SKM-1 (cell line): ENCODE measurements at regions not wholly inside any gene's neighbourhood (a gene's known extent, or its start where the extent isn't known, plus 50 kb on each side); places are given as distances from the start of the nearest gene placed in this dataset.

Source experiments
- DNase-seq: peaks from one replicate; lab custom pipeline; 2025; ENCODE audit not compliant: unreplicated experiment; lab: John Stamatoyannopoulos, UW

GRCh38 chr17:77376795-77377709 lies 236.3 kb downstream of the SEC14L1 start:
- no peak for DNase-seq

GRCh38 chr17:77377710-77378235 lies 237.0 kb downstream of the SEC14L1 start:
- no peak for DNase-seq

DNA sequence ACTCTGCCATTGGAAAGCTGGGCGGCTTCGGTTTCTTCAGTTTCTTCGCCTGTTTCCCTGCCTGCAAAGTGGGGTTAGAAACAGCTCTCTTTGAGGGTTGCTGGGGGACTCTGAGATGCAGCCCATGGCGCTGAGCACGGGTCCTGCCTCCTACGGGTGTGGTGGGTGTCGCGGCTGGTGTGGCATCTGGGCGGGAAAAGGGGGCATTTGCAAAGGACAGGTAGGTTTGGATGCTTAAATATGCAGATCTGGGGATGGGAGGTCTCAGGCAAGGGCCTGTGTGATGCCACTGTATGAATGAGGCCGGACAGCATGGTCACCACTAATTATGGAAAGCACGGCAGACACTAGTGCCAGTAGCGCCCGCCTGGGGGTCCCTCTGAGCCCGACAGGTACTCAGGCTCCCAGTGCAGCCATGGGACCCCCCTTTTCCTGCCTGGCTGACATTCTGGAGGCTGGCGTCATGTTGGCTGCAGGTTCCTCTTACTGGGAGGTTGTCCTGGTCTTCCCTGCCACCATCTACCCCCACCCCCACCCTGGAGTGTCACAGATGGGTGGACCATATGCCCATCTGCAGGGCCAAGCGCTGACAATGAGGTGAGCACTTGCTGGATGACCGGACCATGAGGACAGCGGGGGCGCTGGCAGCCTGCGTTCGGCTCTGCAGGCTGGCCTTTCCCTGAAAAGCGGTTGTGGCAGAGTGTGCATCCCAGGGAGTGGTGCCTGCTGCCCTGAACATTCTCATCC lies 237.7 kb downstream of the SEC14L1 start:
- no peak for DNase-seq

DNA sequence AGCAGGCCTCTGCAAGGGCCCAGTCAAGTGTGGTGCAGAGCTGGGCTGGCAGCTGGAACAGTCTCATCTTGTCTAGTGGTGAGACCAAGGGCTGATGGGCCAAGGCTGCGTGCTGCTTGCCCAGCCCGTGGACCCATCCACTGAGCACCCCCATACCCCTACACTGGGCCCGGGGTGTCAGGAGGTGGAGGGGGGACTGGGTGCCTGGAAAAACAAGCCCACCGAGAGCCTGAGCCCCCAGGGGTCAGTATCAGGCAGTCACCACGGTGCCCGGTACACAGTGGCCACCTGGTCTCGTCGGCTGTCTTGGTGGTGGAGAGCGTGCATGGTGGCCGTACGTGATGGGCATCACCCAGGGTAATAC lies 238.3 kb downstream of the SEC14L1 start:
- DNase-seq: no peak

GRCh38 chr17:77379832-77380231 lies 239.1 kb downstream of the SEC14L1 start:
- DNase-seq: no peak

DNA sequence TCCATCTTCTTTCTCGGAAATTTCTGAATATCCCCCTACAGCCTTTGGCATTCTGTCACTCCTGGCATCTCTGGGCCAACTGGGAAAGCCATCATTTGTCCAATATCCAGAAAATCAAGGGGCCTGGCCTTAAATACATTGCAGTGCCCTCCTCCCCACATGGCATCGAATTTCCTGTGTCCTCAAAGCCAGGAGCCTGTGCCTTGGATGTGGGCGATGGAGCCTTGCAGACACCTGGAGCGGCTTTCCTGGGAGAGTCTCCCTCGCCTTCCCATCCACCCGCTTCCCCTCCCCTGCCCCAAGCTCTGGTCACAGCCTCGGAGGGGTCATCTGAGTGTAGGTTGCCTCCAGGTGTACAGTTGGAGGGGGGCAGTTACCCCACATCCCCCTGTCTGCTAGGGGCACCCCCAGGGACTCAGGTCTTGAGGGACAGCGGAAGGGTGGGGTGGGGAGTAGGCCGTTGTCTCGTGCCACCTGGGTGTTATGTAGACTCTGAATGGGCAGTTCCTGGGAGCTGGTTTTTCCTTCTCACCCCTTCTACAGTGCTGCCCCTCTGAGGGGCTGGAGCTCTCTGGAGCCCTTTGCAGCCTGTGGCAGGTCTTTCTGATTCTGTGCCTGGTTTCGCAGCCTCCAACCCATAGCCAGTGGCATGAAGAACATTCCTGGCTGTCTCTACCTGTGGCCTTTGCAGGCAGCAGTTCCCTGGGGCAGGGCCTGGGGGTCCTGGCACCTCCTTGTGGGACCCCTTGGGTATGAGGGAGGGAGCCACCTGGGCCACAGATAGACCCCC lies 239.8 kb downstream of the SEC14L1 start:
- DNase-seq: no peak

DNA sequence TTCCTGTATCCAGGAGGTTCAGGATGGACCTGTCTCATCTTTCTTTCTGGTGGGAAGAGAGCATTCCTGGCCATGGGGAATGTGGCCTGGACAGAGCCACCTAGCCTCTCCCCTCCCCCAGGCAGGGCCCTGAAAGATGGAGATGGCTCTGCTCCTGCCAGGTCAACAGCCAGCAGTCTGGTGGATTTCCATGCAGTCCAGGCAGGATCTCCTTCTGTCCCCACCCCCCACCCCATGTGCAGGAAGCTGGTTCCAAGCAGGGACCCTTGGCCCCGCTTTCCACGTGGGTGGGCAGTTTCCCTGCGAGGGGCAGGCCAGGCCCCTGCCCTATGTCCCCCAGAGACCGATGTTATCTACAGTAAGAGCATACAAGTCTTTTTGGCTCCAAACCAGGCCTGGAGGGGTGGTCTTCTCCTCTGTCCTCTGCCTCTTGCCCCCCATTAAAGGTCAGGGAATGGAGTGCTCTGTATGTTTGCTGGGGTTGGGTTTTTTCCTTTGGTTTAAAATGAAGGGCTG lies 240.5 kb downstream of the SEC14L1 start:
- no peak for DNase-seq

- DNase-seq: no peak
These were observed 241.0 kb downstream of the SEC14L1 start for GRCh38 chr17:77381731-77382130.

DNA sequence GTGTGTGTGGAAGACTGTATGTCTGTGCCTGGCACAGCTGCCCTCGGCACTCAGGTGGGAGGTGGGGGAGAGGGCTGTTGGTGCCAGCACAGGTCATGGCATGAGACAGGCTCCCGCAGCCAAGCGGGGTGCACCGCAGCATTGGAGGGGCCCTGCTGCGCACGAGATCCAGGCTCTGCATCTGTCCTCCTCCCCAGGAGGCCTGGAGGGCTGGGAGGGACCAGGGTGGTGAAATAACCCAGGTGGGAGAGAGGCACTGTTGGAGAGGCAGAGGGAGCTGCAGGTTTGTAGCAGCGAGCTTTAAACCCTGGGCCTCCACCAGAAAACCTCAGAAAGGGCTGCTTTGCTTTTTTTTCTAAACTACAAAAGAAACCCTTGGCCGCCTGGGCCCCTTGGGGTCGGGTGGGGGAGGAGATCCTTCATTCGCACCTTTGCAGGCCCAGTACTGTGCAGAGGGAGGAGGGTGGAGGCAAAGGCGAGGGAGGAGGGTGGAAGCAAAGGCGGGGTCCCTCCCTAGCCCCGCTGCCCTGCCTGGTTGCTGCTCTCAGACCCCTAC lies 241.7 kb downstream of the SEC14L1 start:
- DNase-seq: no peak

DNA sequence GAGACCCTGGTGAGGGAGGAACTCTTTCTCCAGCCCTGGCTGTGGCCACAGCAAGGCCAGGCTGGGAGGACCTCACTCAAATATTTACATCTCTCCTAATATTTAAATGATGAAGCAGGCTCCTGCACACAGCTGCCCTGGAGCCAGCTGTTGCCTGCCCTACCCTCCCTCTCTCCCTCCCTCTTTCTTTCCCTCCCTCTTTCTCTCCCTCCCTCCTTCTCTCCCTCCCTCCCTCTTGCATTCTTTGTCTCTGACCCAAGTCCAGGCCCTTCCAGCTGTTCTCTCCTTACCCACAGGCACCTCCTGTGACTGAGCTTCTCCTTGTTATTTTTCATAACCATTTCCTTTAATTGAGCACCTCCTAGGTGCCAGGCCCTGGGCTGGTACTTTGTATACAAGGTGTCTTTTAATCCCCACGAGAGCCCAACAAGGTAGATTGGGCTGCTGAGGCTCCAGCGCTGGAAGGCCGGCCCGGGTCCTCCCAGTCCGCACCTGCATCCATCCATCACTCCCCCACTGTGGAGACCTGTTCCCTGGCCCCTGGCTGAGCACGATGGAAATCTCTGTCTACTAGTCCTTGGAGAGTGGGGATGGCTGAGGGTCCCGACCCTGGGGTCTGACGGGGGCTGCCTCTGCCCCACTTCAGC lies 242.3 kb downstream of the SEC14L1 start:
- DNase-seq: no peak

- DNase-seq: no peak
These were observed 243.1 kb downstream of the SEC14L1 start for GRCh38 chr17:77383613-77384608.

DNA sequence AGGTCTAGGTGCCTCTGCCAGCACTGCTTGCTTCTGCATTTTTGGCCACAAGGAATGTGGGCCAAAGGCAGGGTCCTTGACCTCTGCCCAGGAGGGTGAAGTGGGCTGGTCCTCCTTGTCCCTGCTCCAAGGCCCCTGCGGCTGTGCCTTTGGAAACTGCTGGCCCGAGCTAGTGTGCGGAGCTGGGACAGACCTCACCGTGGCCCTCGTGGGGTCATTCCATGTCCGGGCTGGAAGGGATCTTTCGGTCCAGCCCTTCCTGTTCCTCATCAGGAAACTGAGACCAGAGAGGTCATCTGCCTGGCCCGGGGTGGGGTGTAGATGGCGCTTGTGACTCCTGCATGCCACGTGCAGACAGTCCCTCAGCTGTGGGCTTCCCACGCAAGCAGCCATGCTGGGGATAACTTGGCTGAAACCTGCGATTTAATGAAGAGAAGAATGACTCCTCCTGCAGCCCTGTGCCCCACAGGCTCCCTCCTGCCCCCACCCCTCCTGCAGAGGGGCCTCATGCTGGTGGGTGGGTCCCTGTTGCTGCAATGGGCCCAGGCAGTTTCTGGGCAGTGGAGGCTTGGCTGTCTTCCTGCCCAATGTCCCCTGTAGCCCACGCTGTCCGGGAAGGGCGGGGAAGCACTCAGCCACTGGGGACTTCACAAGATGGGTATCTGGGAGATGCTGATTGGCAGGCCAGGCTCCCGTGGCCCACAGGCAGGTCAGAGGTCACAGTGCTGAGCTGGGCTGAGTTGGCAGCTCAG lies 245.2 kb downstream of the SEC14L1 start:
- no peak for DNase-seq

GRCh38 chr17:77386502-77387192 lies 245.9 kb downstream of the SEC14L1 start:
- DNase-seq: no peak

DNA sequence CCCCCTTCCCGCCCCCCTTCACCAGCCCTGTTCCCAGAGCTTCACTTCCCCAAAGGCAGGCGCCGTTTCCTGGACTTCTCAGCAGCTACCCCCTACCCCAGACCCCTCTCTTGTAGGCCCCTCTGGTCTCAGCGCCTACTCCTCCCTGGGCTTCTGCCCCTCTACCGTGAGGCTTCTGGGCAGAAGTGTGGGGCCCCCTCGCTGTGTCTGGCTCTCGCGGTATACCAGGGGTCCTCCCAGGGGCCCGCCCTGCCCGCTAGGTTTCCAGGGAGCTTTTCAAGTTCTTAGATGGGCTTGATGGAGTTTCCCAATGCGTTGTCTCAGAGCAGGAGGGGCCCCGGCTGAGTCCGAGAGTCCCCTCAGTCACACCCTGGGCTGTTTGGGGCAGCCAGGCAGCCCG lies 247.1 kb downstream of the SEC14L1 start:
- no peak for DNase-seq

- no peak for DNase-seq
These were observed 247.9 kb downstream of the SEC14L1 start for GRCh38 chr17:77388384-77389306.

- DNase-seq: no peak
These were observed 250.1 kb downstream of the SEC14L1 start for GRCh38 chr17:77390870-77391269.
